ENCODE measurements at regions not wholly inside any gene's neighbourhood (a gene's known extent, or its start where the extent isn't known, plus 50 kb on each side); places are given as distances from the start of the nearest gene placed in this dataset.

DNA sequence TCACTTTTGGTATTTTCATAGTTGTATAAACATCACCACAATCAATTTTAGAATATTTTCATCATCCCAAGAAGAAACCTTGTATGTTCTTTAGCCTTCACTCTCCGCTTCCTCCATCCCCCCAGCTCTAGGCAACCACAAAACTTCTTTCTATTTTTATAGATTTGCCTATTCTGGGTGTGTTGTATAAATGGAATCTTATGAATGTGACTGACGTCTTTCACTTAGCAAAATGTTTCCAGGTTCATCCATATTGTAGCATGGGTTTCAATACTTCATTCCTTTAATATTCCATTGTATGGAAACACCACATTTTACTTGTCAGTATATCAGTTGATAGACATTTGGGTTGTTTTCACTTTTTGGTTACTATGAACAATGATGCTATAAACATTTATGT lies 335.8 kb upstream of the GOLIM4 start:
- DNase-seq = no peak

DNA sequence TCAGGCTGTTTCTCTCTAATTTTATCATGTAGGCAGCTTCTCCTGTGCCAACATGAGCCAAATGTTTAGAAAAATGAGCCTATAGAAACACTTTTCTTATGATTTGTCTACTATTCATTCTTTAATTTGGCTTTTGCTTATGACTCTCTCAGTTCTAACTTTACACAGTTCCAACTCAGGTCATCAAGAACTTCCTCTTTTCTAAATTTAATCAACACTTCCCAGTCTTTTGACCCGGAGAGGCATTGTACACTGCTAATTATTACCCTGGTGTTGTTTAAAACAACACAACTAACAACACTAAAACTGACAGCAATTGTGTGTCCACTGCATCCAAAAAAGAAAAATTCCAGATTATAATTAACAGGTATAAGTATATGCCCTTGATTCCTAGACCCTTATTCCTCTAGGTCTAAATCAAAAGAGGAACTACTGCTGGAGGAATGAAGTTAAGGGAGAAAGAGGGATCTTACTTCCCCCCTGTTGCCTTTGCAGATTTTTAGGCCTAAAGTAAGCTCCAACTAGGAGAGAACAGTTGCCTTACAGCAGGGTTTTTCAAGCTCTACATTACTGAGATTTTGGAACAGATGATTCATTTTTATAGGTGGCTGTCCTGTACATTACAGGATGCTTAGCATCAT lies 332.2 kb upstream of the GOLIM4 start:
- DNase-seq = peak; percentile 17 to 42

DNA sequence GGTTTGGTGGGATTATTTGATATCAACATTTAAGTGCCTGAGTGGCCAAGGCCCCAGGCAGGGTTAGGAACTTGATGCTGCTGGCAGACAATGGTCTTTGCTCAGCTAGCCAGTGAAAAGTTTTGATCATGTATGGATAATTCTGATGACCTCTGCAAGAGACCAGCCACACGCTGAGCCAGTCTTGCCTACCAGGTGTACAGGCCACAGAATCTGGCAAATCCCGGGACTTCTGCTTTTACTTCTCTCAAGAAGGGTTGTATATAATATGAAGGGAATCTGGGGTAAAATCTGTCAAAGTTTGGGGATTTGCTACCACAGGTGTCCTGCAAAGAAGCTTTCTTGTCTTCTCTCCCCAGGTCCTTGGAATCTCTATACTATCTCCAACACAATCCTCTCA lies 331.4 kb upstream of the GOLIM4 start:
- DNase-seq = no peak

DNA sequence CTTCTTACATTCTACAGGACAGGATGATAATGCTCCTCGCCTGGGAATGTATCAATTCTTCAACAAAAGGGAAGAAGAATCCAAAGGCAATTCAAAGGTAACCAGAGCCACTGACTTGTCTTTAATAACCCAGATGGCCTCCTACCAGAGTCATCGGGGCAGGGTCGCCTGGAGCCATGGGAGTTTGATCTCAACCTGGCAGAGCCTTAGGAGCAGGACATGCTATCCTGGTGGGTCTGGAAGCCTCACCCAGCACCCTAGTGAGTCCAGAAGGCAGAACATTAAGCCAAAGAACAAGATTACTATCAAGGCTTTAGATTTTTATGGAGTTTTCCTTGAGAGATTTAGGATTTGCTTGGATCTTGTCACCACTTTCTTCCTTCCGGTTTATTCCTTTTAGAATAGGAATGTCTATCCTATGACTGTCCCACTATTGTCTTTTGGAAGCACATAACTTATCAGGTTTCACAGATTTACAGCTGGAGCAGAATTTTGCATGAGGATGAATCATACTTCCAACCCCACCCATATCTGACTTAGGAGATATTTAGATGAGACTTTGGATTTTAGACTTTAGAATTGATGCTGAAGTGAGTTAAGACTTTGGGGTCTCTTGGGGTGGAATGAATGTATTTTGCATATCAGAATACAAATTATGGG lies 330.3 kb upstream of the GOLIM4 start:
- DNase-seq = no peak

DNA sequence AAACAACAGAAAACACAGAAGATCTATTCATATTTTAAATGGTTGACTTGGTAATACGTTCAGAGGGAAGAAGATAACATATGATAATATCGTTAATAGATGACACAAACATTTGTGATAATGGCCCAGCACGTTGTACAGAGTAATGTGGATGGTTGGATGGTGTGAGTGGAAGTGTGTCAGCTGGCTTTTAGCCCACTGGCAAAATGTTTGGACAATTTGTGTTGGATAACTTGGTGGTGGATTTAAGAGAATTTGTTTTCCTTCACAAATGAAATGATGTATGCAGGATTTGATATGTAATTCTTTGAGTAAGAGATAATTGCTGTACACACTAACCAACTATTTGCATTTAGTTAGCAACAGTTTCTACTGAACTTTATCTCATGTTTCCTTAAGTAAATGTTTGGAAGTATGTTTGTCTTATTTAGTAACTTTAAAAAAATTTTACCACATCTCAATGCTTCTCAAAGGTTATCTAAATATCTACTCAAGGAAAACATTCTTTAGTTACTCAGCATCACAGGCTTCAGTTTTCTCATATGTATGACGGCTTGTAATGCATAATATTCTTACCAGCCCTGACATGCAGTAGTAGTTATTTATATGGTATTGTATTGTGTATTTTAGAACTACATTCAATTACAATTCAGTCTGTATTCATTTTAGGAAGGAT lies 328.5 kb upstream of the GOLIM4 start:
- no peak for DNase-seq

DNA sequence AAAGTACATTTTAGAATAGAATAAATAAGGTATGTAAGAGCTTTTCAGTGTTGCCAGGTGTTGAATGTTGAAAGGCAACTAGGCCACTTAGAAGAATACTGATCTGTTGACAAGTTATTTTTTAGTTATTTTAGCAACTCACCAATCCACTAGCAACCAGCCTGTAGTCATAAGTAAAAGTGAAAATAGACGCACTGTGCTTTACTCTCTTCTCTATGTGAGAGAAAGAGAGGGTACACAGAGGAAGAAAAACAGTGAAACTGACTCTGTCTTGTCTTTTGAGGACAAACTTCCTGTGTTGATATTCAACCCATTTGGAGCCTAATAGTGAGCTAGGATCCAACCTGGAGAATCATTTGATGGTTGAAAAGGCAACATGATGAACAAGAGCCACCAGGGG lies 327.1 kb upstream of the GOLIM4 start:
- no peak for DNase-seq

DNA sequence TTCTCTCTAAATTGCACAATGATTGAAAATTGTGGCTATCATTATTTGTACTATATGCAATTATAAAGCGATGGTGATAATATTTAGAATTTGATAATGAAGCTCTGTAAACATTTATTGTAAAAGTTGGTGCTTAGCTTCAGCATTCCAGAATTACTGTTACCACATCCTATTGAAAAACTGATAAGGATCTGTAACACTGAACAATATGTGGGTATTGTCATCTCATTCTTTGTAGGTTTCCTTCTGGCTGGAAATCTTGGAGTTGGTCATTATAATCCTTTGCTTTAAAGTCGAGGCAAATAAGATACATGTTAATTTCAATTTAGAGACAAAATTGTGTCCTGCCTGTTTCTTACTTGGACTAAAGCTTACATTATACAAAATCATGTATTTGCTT lies 323.4 kb upstream of the GOLIM4 start:
- DNase-seq = no peak

DNA sequence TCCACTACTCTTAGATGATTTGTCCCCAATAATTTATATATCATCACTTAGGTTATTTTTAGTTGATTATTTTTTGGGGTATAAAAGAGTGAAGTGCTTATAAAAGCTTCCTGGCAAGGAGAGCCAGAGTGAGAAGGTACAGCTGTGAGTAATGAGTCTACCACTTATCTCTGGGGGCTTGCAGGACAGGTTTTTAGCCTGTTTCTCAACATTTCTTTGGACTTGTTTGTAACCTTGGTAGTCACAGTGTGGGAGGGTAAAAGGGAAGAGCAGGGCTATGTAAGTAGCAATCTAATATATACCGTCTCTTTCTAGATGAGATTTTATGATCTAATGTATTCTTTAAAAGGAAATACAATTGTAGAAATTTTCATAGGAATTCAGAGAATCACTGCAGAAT lies 321.3 kb upstream of the GOLIM4 start:
- no peak for DNase-seq

DNA sequence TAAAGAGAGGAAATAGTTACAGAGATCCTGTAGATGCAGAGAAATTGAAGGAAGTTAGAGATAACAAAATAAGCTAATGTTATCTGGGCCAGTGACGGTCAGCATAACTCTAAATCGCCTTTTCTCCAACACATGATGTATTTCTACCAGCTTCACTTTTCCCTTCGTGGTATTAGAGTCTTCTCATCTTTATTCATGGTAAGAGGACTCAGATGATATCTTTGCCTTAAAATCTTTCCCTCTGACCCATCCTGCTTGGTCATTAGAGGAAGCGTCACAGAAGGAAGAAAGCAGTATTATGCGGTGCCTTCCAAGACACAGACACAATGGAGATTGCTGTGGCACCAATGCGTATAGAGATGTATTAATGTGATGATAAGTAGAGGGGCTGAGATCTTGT lies 320.7 kb upstream of the GOLIM4 start:
- DNase-seq = no peak

DNA sequence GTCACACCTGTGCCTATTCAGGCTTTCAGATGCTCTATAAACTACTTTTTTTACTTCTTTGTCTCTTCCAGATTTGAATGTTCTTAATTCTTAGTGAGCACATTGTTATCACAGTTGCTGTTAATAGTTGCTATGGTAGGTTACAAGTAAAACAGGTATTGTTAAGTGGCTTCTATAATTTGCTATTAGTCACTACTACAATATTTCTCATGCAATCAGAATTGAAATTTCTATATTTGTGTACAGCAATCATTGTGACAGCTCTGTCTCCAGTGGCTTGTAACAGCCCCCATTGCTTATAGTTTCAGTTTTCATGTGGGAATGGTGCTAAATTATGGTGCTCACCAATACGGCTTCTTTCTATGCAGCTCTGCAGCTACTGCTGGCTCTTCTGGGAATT lies 318.4 kb upstream of the GOLIM4 start:
- DNase-seq = no peak

DNA sequence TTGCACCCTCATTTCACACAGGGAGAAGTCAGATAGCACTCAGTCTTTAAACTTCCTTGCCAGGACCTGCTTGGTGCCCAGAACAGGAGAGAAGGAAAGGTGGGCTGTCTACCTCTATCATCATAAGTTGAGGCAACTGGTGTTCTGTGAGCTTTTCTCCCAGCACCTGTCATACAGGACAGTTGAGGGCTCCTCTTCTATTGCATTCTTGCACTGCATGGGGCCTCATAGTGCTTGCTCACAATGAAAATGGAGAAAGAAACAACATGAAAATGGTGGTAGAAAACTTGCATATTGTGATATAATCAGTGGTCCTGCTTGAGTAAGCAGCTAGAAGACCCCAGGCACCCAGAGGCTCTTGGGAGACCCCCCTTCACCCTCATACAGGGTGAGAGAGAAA lies 311.7 kb upstream of the GOLIM4 start:
- DNase-seq = no peak

DNA sequence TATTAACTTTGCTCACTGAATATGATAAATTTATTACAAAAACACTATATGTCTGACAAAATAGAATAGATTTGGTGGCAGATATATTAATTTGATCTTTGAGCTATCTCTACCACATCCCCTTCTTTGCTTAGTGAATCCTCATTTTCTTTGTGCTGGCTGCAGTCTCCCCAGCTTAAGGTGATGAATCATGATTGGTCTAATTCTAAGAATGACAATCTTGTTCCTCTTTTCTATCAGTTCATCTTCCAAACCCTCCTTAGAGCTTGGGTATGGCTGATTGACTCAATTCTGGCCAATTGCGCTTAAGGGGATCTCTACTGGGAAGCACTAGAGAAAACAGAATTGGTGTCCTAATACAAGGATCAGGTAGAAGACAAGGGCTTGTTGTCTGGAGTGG lies 309.6 kb upstream of the GOLIM4 start:
- no peak for DNase-seq

DNA sequence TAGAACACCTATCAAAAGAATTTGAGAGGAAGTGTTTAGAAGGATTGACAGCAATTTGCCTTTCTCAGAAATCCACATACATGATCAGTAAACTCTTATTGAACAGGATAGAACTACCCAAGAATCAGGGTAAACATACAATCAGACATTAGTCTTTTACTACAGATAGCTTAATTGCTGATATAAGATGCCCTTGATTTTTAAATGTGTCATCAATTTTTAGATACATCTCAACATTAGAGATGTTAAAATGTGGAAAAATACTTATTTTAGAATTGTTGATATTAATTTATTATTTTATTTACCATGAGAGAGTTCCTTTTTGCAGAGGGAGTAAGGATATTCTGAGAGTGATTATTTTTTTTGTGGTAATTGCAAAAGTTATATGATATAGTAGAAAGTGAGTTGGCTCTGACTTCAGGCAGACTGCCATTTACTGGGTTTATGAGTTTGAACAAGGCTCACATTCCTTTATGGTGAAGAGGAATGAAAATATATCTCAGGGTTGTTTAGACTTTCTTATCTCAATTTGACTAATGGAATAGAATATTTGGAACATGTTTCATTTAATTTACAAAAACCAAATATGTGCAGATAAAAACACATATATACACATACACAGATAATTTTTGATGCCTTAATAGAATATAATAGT lies 302.8 kb upstream of the GOLIM4 start:
- no peak for DNase-seq

DNA sequence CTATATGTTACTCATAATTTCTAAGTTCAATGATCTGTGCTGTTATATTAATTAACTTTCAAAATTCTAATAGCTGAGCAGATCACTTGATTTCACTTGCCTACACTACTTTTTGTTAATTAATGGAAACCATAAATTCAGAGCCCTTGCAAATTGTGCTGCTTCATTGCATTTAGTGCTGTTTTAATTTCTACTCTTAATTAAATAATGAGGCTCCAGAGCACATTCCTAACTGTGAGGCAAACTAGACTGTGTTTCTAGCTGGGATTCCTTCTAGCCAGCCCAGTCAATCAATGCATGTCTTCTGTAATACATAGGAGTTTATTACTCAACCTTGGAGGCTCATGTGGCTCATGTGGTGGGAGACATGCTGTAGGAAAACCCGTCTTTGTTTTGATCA lies 301.1 kb upstream of the GOLIM4 start:
- no peak for DNase-seq

DNA sequence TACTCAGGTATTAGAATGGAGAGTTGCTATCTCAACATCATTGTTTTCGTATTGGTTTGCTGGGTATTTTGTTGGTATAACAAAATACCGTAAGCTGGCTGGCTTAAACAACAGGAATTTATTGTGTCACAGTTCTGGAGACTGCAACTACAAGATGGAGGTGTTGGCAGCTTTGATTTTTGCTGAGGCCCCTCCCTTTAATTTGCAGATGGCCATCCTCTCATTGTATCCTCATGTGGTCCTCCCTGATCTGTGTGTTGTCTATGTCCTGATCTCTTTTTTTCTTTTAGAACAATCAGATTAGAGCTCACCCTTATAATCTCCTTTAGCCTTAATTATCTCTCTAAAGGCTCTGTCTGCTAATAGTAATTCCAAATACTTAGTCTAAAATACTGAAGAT lies 299.8 kb upstream of the GOLIM4 start:
- no peak for DNase-seq

DNA sequence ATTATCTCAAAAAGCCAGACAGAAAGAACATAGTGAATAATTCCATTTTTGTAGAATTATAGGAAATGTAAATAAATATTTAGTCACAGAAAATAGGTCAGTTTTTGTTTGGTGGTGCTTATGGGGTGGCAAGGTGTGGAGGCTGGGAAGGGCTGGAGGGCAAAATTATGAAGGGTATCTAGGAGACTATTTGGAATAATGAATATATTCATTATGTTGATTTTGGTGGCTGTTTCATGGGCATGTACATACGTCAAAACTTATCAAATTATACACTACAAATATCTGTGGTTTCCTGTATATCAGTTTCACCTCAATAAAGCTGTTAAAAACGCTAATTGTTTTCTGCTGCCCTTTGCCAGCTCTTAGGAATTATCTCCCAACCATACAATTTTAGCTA lies 298.7 kb upstream of the GOLIM4 start:
- no peak for DNase-seq

DNA sequence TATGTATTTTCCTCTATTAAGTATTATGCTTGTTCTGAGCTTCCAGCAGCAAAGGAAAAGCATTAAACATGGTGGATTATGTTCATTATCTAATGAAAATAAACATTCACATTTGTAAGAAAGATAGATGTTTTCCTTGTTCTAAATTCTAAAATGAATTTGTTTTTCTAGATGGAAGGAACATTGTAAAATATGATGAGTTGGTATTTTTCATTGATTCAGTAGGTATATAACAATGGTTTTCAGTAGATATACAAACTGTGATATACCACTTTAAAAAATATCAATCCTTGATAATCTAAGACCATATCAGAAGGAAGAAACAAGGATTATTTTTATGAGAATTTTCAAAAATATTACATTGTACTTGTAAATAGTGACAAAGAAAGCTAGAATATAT lies 290.6 kb upstream of the GOLIM4 start:
- no peak for DNase-seq

DNA sequence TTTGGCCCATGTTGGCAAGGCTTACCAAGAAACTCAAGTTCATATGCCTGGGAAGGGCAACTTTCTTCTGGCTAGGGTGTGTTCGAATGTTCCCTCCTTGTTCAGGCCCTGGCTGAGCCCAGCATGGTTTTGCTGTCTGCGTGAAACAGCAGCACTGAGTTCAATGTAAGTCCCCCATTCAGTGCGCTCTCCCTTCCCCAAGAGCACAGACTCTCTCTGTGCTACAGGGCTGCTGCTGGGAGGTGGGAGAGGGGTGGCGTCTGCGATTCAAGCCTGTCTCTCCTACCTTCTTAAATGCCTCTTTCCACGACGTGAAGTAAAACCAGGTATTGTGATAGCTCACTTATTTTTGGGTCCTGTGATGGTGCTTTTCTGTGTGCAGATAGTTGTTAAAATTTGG lies 289.3 kb upstream of the GOLIM4 start:
- no peak for DNase-seq

DNA sequence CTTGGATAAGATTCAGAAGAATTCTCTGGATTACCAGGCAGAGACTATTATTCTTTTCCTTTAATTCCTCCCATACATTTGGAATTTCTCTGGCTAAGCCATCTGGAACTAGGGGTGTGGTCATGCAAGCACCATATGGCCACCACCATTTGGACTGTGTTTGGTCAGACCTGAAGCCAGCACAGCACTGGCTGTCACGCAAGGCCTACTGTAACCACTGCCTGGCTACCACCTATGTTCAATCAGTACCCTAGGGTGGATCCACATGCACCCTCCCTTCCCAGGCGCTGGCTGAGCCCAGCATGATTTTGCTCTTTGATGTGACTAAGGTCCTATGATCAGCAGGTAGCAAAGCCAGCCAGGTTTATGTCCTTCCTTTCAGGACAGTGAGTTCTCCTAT lies 287.8 kb upstream of the GOLIM4 start:
- no peak for DNase-seq

DNA sequence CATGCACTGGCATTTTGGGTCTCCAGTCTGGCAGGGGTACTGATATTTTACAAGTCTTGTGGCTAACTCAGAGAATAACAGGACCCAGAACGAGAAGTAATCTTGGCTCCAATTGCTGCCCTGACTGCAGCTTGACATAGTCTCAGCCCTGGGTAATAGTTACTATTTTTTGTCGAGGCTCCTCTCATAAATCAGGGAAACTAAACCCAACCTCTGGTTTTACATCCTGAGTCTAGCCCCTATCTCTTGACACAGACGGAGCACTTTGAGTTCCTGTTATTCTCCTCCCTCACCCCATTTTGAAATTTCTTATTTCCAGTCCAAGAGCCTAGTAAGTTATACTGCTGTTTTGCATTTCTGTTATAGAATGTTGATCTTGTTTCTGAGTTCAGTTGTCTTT lies 276.1 kb upstream of the GOLIM4 start:
- no peak for DNase-seq

DNA sequence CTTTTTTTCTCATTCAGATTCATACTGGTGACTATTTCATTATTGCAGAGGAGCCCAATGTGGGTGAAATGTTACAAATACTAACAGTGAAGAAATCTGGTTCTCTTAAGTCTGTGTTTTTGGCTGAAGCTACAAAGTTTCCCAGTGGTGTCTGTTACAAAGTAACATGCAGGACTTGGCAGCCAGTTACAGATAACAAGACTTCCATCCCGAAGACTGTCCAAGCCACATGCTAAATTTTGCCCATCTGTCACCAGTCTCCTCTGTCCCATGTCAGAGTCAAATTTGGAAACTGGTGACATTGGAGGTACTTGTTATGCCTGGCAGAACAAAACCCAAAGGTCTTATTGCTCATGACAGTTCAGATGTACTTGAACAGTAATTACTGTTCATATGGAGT lies 269.2 kb upstream of the GOLIM4 start:
- DNase-seq = no peak

DNA sequence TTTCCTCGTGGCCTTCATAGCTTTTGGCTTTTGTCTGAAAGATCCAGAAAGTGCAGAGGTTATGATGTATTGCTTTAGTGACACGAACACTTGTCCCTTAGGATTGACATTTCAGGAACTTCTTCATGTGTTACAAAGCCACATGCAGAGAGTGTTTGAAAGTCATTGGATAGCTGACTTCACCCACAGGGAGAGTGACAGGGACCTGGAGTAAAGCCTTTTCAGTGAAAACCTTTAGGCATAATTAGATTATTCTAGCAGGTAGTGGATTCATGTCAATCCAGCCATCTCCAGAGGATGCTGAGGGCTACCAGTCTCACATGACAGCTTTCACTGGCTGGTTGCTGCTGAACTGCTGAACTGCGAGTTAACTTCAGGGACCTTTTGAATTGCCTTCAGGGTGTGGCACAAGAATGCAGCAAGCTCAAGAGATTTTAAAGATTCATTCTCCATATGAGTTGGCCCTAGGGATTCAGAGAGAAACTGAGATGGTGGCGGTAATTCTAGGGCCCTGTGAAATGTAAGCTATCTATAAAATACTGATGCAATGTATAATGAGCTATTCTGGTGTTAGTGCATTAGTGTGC lies 267.0 kb upstream of the GOLIM4 start:
- DNase-seq = no peak

DNA sequence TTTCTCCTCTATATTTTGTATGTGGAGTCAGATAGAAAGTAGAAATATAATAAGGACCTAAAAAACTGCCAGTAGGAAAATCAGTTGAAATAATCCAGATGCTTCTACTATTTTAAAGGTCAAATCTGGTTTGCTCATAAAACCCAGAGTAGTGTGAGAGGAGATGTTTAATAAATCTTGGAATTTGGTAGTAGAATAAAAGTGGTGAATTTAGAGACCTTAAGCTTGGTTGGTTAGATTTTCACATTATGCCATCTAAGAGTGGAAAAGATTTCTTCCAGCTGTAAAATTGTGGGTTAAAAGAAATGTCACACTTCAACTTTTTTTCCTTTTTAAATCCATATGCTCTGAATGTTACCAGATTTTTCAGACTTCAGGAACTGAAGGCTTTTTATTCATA lies 266.4 kb upstream of the GOLIM4 start:
- no peak for DNase-seq

DNA sequence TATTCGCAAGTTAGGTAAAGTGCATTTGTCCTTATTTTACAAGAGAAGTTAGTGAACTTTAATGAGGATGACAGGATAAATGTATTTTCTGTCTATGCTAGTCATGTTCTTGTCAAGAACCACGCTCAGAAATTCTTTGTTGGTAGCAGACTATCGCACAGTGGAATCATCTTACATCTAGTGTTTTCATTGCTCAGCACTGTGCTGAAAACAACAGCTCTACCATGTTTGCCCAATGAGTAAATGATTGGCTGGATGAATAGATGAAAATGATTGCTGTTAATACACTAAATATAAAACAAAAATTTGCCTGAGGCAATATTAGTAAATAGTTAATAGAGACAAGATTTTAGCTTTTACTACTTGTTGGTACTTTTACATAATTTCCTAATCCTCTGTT lies 265.3 kb upstream of the GOLIM4 start:
- DNase-seq = no peak
